HG03342 (cell line): ENCODE measurements at regions not wholly inside any gene's neighbourhood (a gene's known extent, or its start where the extent isn't known, plus 50 kb on each side); places are given as distances from the start of the nearest gene placed in this dataset.
A peak's percentile ranks its signal among the peaks of the same experiment; 100 is the strongest.
"Not testable (repeated sequence)": the region's sequence is repeated elsewhere in the genome, so short reads cannot be mapped to it uniquely, and the experiment has no call there.

Experiments used
- ATAC-seq: cut with Tn5 transposase; IDR thresholded peaks from one replicate; pipeline ENCODE4 v1.9.1; 2021; ENCODE audit warnings: mild to moderate bottlenecking, moderate library complexity; ENCODE audit not compliant: unreplicated experiment

- no peak for ATAC-seq
These were observed 55.7 kb upstream of the RNPC3 start for GRCh38 chr1:103469801-103470200.

DNA sequence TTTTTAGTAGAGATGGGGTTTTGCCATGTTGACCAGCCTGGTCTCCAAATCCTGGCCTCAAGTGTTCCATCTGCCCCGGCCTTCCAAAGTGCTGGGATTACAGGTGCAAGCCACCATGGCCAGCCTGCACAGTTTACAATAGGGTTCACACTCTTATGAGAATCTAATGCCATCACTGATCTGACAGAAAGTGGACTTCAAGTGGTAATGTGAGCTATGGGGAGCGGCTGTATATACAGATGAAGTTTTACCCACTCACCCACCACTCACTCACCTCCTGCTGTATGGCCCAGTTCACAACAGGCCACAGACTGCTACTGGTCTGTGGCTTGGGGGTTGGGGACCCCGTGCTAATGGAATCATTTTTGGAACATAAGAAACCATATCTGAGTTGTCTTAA lies 58.4 kb upstream of the RNPC3 start:
- no peak for ATAC-seq

DNA sequence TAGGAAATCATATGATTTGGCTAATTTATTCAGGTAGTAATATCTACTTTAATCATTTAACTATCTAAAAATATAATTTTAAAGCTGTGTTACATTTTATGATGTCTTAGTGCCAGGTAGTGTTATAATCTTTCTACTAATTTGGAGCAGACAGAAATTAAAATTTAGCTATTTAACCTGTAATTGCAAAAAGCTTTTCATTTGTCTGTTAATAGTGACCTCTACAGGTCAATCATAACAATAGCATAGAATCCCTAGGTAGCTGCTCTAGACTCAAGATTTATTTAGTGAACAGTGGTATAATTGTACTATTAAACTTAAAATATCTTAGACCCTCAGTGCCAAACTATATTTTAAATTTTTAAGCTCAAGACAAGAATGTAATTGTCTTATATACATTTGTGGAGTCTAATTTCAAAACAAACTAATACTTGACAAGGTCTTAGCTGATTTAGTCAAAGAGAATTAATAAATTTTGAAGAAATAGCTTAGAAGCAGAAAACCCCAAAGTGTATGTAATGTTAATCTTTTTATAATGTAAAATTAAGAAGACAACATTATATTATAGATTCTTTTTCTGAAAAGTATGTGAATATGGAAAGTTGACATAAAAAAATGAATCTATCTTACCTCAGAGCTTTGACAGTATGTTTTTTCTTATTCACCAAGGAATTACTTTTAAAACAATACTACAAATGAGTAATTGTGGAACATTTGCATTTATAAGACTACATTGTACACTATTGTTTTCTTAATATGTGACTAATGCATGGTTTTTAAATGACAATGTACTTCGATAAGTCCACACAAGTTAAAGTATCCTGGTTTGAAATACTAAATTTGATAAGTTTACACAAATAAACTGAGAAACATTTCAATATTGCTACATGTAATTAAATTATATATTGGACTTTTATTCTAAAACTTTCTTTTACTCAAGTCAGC lies 64.1 kb upstream of the RNPC3 start:
- ATAC-seq = peak; percentile 69

- ATAC-seq = no peak
These were observed 65.0 kb upstream of the RNPC3 start for GRCh38 chr1:103460511-103460910.

- no peak for ATAC-seq
These were observed 66.2 kb upstream of the RNPC3 start for GRCh38 chr1:103459346-103459745.

DNA sequence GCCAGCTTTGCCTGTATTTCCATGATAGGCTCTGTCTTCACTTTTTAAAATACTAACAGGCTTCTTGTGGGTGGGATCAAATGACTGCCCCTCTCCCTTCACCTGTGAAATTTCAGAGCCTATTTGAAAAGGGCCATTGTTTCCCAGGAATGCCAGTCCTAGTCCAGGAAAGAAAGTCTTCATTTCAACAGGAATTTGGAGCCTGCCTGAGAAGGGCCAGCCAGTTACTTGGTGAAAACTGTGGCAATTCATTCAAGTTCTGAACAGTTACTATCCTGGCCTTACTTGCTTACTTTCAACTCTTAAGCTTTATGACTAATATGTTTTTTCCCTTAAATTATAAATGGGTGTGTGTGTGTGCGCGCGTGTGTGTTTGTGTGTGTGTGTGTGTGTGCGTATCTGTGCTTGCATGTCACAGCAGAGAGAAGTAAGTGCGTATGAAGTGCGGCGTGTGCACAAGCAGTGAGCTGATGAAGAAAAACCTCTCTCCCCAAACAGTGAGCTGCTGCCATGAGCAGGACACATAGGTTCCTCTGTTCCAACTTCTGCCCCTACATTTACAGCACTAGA lies 67.5 kb upstream of the RNPC3 start:
- no peak for ATAC-seq

DNA sequence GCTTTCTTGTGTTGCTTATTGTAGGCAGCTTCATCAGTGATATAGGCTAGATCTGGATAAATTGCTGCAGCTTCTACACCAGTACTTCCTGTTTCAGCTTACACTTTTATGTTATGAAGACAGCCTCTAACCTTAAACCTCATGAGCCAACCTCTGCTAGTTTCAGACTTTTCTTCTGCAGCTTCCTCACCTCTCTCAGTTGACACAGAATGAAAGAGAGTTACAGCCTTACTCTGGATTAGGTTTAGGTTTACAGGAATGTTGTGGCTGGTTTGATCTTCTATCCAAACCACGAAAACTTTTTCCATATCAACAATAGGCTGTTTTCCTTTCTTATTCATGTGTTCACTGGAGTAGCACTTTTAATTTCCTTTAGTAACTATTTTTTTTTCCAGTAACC lies 76.9 kb upstream of the RNPC3 start:
- ATAC-seq = no peak

GRCh38 chr1:103447471-103447870 lies 78.0 kb upstream of the RNPC3 start:
- no peak for ATAC-seq

DNA sequence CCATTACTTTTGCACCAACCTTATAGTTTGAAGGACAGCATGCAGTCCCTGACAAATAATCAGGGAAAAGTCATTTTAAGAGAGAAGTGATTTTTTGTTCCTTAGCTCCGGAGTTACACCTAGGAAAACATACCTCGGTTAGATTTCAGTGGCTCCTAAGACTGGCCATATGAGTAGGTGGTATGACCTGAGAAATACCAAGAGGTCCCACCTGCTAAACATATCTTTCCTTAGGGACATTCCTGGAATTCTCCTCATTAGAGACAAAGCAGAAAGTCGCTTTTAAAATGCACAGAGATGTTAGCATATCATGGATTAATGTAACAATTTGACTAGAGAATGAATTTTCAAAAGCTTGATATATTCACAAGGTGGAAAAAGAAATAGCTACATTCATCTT lies 84.2 kb upstream of the RNPC3 start:
- no peak for ATAC-seq

- ATAC-seq = not testable (repeated sequence)
These were observed 88.9 kb upstream of the RNPC3 start for GRCh38 chr1:103436568-103437100.

DNA sequence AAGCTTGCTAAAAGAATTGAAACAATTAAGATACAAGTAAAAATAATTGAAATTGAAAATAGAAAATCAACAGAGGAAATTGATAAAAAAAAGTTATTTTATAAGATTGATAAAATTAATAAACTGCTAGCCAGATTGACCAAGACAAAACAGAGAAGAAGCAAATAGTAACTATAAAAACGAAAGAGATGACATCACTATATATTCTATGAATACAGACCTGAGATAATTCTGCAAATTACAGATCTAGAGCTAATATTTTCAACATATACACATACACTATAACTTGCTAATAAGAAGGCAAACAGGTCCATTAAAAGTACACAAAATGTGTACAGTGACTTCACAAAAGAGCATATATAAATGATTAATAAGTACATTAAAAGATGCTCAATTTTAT lies 90.1 kb upstream of the RNPC3 start:
- no peak for ATAC-seq

GRCh38 chr1:103424650-103425049 lies 100.8 kb upstream of the RNPC3 start:
- ATAC-seq = no peak

- no peak for ATAC-seq
These were observed 108.7 kb upstream of the RNPC3 start for GRCh38 chr1:103416681-103417286.

DNA sequence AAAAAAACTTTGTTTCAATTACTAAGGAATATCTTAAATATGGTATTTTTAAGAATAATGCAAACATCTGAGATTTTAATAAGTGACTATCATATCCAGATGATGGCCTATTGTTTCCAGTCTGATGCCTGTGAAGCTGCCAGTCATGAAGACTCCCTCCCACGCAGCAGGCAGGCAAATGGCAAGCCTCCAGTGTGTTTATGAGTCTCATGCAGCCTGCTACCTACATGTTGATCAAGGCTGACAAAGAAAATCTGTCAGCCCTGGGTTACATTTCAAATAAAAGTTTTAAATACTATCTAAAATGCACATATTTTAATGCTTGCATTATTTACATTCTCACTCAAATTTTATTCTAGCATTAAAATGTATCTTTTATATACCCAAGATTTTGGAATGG lies 137.6 kb upstream of the RNPC3 start:
- no peak for ATAC-seq

DNA sequence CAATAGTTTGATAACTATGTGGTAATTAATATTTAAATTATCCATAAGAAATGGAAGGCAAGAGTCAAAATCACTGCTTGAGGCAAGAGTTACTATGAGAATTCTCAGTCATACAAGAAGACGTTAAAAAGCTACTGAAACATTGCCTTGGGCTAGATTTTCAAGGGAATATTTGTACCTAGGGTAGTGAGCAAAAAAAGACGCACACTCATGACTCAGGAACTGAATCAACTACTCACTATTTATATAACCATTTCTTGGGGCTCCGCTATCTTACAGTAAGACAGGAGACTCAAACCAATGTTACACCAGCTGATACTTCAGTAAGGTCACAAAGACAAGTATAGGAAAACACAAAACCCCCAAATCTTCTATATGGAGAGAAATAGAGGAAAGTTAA lies 151.5 kb upstream of the RNPC3 start:
- ATAC-seq = no peak

DNA sequence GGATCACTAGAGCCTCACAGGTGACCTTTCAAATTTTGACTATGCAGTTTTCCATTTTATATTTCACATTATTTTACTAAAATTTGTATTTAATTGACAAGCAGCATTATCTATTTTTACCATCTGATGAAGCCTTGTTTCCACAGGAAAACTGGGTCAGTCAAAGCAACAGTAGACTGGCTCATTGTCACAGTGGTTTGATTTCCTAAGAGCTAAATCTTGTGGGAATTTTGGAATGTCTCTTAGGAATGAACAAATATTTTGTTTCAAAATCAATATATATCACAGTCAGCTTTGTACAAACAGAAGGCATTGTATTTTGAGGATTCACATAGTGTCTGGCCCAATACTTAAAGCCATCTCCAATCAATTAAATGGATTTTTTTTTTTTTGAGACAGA lies 152.6 kb upstream of the RNPC3 start:
- ATAC-seq = no peak

GRCh38 chr1:103371234-103371633 lies 154.3 kb upstream of the RNPC3 start:
- ATAC-seq = no peak

DNA sequence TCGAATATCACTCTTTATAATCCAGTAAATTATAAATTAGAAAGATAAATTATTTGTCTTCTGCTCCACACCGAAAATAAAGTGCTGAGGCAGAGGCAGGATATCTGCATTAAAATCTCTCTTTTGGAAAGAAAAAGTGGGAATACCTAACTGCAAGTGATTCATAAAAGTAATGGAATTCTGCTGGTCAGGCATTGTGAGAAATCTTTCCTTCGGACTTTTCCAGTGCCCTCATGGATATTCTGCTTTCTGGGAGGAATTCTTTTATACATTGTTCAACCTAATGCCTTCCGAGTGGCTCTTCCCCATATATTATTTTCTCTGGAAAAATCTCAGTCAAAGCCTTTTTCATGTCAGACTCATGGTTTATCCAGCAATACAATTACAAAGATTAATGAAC lies 158.3 kb upstream of the RNPC3 start:
- no peak for ATAC-seq

GRCh38 chr1:103365860-103366569 lies 159.5 kb upstream of the RNPC3 start:
- ATAC-seq = no peak

DNA sequence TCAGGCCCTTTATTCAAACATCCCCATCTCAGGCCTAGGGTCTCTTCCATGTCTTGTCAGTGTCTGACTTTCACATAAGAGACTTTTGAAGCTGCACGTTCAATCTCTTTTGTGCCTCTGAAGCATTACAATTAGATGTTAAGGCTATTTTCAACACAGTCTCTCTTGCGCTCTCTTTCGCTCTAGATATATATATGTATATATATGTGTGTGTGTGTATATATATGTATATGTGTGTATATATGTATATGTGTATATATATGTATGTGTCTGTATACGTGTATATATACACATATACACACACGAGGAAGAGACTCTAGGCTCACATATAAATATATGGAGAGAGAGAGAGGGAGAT lies 162.5 kb upstream of the RNPC3 start:
- ATAC-seq = no peak

DNA sequence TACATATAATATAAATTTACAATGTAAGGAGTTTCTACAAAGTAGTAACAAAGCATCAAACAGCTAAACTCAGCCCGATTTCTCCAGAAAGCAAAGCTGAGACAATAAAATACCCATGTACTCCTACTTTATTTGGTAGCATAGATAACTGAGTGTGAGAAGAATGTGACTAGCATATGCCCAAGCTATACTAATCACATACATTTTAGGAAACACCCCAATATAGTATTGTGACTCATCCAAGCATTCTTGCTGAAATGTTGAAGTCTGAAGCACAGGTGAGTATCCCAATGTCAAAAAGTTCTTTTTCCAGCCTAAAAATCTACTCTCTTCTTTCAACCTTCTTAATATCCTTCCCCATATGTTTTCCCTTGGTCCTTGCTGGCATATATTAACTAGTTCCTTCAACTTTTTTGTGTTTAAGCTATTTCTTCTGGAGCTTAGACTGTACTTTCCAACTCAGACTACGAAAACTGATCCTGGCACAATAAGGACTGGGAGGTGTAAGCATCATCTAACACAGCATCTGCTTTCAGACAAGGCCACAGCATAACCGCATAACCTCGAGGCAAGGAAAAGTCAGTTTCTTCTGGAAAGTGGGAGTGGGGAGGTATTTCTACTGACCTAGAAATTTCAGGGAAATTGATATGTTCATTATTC lies 163.0 kb upstream of the RNPC3 start:
- no peak for ATAC-seq
